ENCODE measurements at regions not wholly inside any gene's neighbourhood (a gene's known extent, or its start where the extent isn't known, plus 50 kb on each side); places are given as distances from the start of the nearest gene placed in this dataset.

DNA sequence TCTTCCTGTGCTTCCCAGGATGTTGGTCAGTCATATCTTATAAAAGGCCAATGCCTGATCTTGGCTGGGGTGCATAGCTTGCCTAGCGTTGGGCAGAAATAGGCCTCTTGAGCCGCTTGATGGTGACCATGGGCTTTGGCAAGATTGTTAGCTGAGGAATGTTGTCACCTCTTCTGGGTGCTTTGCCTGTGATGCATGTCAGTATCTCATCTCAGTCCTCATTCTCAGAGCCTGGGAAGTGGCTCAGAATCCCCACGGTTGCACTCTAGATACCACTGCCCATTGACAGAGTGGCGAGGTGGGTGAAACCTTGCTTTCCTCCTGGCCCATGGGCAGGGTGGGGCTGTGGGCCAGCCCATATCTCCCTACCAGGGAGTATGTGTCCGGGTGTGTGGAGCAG is 79.2 kb upstream of the MGAT5 start:
- no peak overlapping the region for H3K4me3 ChIP-seq (replicated peaks; ENCODE audit: low read depth, low read length)
- DNase-seq (ENCODE audit: low read depth), result no peak

GRCh38 chr2:134175834-134176233 is 78.0 kb upstream of the MGAT5 start:
- H3K4me3 ChIP-seq (replicated peaks; ENCODE audit: low read depth, low read length), result no peak overlapping the region
- DNase-seq (ENCODE audit: low read depth), result no peak
- TF ChIP-seq, protein P1, sequence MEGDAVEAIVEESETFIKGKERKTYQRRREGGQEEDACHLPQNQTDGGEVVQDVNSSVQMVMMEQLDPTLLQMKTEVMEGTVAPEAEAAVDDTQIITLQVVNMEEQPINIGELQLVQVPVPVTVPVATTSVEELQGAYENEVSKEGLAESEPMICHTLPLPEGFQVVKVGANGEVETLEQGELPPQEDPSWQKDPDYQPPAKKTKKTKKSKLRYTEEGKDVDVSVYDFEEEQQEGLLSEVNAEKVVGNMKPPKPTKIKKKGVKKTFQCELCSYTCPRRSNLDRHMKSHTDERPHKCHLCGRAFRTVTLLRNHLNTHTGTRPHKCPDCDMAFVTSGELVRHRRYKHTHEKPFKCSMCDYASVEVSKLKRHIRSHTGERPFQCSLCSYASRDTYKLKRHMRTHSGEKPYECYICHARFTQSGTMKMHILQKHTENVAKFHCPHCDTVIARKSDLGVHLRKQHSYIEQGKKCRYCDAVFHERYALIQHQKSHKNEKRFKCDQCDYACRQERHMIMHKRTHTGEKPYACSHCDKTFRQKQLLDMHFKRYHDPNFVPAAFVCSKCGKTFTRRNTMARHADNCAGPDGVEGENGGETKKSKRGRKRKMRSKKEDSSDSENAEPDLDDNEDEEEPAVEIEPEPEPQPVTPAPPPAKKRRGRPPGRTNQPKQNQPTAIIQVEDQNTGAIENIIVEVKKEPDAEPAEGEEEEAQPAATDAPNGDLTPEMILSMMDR (IDR thresholded peaks at IDR 0.05; ENCODE audit: low read length, missing control alignments), result no peak

More for the DNA sequence above, 79.2 kb upstream of the MGAT5 start:
- TF ChIP-seq, protein P1 (IDR thresholded peaks at IDR 0.05; ENCODE audit: low read length, missing control alignments), result no peak

- TF ChIP-seq, protein P1 (IDR thresholded peaks at IDR 0.05; ENCODE audit: low read length, missing control alignments), result no peak
- peak; percentile 11 for DNase-seq (ENCODE audit: low read depth)
Observed at GRCh38 chr2:134177351-134177931, 76.4 kb upstream of the MGAT5 start.

DNA sequence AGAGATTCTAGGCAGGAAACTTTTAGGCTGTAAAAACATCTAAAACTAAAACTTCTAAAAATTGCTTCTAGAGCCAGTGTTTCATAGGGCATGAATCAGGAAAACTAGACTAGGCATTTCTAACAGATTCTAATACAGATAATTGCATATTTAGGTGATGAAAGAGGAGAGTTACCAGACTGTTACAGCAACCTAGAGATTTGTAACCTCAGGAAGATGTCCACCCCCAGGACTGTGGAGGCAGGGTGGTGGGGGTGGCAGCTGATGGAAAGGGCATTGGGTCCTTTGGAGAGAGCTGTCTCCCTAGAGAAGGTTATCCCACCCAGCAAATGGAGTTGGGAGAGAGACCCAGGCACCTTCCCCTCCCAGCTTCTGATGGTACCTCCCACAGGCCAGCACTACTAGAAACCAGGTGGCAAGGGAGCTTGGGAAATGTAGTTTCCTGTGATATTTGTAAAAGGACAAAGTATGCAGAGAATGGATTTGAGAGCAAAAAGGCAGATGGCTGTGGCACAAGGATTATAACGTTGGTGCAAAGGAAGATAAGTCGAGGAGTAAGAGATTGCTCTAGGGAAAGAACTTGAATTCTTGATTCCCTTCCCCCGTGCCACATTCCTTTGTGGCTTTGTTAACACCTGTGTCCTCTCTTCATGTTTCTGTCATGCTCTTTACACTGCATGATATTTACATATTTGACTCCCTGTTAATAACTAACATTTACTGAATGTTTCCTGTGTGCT is 75.6 kb upstream of the MGAT5 start:
- no peak overlapping the region for H3K4me3 ChIP-seq (replicated peaks; ENCODE audit: low read depth, low read length)
- TF ChIP-seq, protein P1 (IDR thresholded peaks at IDR 0.05; ENCODE audit: low read length, missing control alignments), result no peak
- peak; percentile 6 for DNase-seq (ENCODE audit: low read depth)

More at GRCh38 chr2:134177351-134177931, 76.4 kb upstream of the MGAT5 start:
- no peak overlapping the region for H3K4me3 ChIP-seq (replicated peaks; ENCODE audit: low read depth, low read length)

- DNase-seq (ENCODE audit: low read depth), result no peak
- TF ChIP-seq, protein P1 (IDR thresholded peaks at IDR 0.05; ENCODE audit: low read length, missing control alignments), result no peak
- H3K4me3 ChIP-seq (replicated peaks; ENCODE audit: low read depth, low read length), result no peak overlapping the region
Observed at GRCh38 chr2:134181219-134181618, 72.7 kb upstream of the MGAT5 start.

GRCh38 chr2:134183679-134184078 is 70.2 kb upstream of the MGAT5 start:
- no peak for DNase-seq (ENCODE audit: low read depth)
- no peak overlapping the region for H3K4me3 ChIP-seq (replicated peaks; ENCODE audit: low read depth, low read length)
- TF ChIP-seq, protein P1 (IDR thresholded peaks at IDR 0.05; ENCODE audit: low read length, missing control alignments), result no peak
